ENCODE measurements at regions not wholly inside any gene's neighbourhood (a gene's known extent, or its start where the extent isn't known, plus 50 kb on each side); places are given as distances from the start of the nearest gene placed in this dataset.

DNA sequence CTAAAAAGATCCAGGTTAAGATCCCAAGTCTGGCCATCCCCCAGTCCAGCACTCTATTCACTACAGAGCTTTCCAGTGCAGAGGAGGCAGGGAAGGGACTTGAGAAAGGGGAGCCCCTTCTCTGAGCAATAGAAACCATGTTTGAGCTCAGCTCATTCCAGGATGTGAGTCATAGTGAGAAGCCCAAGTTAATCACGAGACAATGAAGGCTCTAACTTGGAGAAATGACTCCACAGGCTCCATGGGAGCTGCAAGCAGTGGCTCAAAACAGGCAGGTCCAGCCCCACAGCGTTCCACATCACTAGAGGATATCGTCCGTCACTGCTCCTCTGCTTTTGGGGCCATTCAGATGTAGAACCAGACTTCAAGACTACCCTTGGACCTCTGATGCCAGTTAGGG lies 59.1 kb downstream of the CAMK2N1 start:
- Mint-ChIP-seq H3K4me3 (no peak overlapping the region), H3K4me1 (no peaks in the 10 kb centered on the region), H3K27me3 (ENCODE audit: low read depth) (peaks cover 20% of the 10 kb centered on the region), H3K9me3 (peaks cover 9% of the 10 kb centered on the region), H3K36me3 (ENCODE audit: low read depth) (no peaks in the 10 kb centered on the region), H3K27ac (ENCODE audit: unreplicated experiment) (no peak overlapping the region)
- TF ChIP-seq, protein P1, sequence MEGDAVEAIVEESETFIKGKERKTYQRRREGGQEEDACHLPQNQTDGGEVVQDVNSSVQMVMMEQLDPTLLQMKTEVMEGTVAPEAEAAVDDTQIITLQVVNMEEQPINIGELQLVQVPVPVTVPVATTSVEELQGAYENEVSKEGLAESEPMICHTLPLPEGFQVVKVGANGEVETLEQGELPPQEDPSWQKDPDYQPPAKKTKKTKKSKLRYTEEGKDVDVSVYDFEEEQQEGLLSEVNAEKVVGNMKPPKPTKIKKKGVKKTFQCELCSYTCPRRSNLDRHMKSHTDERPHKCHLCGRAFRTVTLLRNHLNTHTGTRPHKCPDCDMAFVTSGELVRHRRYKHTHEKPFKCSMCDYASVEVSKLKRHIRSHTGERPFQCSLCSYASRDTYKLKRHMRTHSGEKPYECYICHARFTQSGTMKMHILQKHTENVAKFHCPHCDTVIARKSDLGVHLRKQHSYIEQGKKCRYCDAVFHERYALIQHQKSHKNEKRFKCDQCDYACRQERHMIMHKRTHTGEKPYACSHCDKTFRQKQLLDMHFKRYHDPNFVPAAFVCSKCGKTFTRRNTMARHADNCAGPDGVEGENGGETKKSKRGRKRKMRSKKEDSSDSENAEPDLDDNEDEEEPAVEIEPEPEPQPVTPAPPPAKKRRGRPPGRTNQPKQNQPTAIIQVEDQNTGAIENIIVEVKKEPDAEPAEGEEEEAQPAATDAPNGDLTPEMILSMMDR (conservative IDR thresholded peaks at IDR 0.05): no peak
- no peak for DNase-seq (ENCODE audit: low read depth, low spot score)

DNA sequence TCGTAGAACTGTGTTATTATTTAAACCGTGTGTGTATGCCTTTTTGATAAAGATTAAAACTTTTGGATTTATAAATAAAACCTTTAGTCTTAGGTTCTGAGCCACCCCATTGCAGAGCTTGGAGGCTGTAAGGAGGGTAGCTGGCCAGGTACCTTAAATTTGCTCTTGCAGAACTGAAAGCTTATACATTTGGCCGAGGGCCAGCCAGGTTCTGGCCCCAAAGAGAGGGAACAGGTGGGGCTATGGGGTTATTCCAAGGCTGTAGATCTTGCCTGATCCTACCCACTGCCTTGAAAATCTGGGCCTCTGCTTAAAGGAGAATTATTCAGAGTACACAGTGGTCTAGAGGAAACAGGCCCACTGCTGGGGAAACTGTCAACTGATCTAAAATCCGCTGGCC lies 59.6 kb downstream of the CAMK2N1 start:
- Mint-ChIP-seq H3K4me1 (no peaks in the 10 kb centered on the region), H3K27me3 (ENCODE audit: low read depth) (peaks cover 25% of the 10 kb centered on the region), H3K27ac (ENCODE audit: unreplicated experiment) (no peak overlapping the region), H3K36me3 (ENCODE audit: low read depth) (no peaks in the 10 kb centered on the region), H3K9me3 (peaks cover 9% of the 10 kb centered on the region), H3K4me3 (no peak overlapping the region)
- DNase-seq (ENCODE audit: low read depth, low spot score): no peak
- TF ChIP-seq, protein P1 (conservative IDR thresholded peaks at IDR 0.05): no peak

DNA sequence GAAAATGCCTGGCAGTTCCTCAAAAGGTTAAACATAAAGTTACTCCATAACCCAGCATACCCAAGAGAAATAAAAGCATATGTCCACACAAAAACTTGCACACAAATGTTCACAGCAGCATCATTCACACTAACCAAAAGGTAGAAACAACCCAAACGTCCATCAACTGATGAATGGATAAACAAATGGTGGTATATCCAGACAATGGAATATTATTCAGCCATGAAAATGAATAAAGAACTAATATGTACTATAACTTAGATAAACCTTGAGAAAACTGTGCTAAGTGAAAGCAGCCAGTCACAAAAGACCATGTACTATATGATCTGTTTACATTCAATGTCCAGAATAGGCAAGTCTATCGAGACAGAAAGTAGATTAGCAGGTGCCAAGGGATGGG lies 60.4 kb downstream of the CAMK2N1 start:
- no peaks in the 10 kb centered on the region for H3K36me3 Mint-ChIP-seq (ENCODE audit: low read depth)
- H3K27me3 Mint-ChIP-seq (ENCODE audit: low read depth): peaks cover 31% of the 10 kb centered on the region

DNA sequence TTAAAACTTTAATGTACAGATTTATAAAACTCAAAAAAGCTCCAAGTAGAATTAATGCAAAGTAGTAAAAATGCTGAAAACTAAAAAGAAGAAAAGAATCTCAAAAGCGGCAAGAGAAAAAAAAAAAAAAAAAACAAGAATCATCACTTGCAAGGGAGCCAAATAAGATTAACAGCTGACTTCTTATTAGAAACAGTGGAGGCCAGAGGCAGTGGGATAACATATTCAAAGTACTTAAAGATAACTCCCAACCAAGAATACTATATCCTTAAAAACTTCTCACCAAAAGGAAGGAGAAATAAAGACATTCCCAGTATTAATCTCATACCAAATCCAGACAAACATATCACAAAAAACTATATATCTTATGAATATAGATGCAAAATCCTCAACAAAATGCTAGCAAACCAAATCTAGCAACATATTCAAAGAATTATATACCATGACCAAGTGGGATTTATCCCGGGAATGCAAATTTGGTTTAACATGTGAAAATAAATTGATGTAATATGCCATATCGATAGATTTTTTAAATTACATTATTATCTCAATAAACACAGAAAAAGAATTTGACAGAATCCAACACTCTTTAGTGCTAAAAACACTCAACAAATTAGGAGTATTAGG lies 62.7 kb downstream of the CAMK2N1 start:
- TF ChIP-seq, protein P1 (conservative IDR thresholded peaks at IDR 0.05): no peak
- Mint-ChIP-seq H3K36me3 (ENCODE audit: low read depth) (no peaks in the 10 kb centered on the region), H3K4me3 (no peak overlapping the region), H3K4me1 (no peaks in the 10 kb centered on the region), H3K27ac (ENCODE audit: unreplicated experiment) (no peak overlapping the region), H3K27me3 (ENCODE audit: low read depth) (peaks cover 40% of the 10 kb centered on the region), H3K9me3 (peaks cover 9% of the 10 kb centered on the region)
- no peak for DNase-seq (ENCODE audit: low read depth, low spot score)

More for the DNA sequence above, 60.4 kb downstream of the CAMK2N1 start:
- TF ChIP-seq, protein P1 (conservative IDR thresholded peaks at IDR 0.05): no peak
- no peak overlapping the region for H3K4me3 Mint-ChIP-seq
- DNase-seq (ENCODE audit: low read depth, low spot score): no peak
- no peak overlapping the region for H3K27ac Mint-ChIP-seq (ENCODE audit: unreplicated experiment)
- peaks cover 9% of the 10 kb centered on the region for H3K9me3 Mint-ChIP-seq
- no peaks in the 10 kb centered on the region for H3K4me1 Mint-ChIP-seq

DNA sequence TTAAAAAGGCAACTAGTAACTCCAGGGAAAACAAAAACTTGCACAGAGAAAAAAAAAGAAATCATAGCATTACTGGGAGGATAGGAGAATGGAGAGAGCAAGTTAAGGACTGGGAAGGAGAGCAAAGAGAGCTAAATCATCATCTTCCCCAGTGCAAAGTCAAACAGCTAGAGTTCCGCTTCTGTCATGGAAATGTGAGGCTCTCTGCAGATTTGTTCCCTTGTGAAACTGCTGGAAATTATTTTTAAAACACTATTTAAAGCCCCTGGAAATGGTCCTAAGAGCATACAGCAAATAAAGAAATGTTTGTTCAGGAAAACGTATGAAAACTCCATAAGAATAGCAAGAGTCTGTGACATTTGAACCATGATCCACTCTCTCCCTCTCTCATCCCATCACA lies 64.6 kb downstream of the CAMK2N1 start:
- no peak for DNase-seq (ENCODE audit: low read depth, low spot score)
- Mint-ChIP-seq H3K27me3 (ENCODE audit: low read depth) (peaks cover 38% of the 10 kb centered on the region), H3K9me3 (peaks cover 9% of the 10 kb centered on the region), H3K4me3 (no peak overlapping the region), H3K27ac (ENCODE audit: unreplicated experiment) (no peak overlapping the region), H3K36me3 (ENCODE audit: low read depth) (no peaks in the 10 kb centered on the region), H3K4me1 (no peaks in the 10 kb centered on the region)
- TF ChIP-seq, protein P1 (conservative IDR thresholded peaks at IDR 0.05): no peak

Data from neural crest cell (in vitro differentiated cells).